HG03354 (cell line): ENCODE measurements at regions not wholly inside any gene's neighbourhood (a gene's known extent, or its start where the extent isn't known, plus 50 kb on each side); places are given as distances from the start of the nearest gene placed in this dataset.
A peak's percentile ranks its signal among the peaks of the same experiment; 100 is the strongest.
"Not testable (repeated sequence)": the region's sequence is repeated elsewhere in the genome, so short reads cannot be mapped to it uniquely, and the experiment has no call there.

Source experiments
- ATAC-seq: cut with Tn5 transposase; IDR thresholded peaks from one replicate; pipeline ENCODE4 v1.9.1; 2021; ENCODE audit warnings: mild to moderate bottlenecking; ENCODE audit not compliant: unreplicated experiment, poor library complexity, severe bottlenecking

DNA sequence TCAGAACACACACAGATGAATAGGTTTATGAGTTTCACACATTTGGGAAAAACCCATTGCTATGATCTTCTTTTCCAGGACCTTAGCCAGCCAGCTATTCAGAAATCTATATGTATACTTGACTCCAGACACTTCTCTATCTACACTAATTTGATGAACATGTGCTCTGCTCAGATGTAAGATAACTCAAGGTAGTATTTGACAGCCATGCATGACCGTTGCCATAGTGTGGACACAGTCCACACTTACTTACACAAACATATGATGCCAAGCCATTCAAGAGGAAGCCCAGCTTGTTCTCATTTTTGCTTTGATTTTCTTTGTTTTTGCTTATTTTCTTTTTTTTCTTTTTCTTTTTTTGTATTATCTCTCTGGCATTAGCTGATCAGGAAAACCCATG lies 1328.4 kb downstream of the RPIA start:
- ATAC-seq = not testable (repeated sequence)

DNA sequence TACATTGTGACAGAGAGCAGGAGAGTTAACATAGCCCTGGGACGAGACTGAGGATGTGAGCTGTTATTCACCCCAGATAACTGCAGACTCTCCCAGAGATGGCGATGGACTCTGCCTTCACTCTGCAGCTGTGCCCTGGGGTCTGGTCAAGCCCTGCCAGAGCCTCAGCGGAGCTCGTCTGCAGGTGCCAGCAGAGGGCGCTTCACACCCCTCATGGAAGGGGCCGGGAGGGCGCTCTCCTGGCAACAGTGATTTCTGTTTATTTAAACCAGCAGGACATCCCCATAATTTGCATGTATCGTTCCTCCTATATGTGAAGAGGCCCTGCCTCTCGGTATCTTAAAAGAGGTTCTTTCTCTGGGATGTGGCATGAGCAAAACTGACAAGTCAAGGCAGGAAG lies 1329.8 kb downstream of the RPIA start:
- ATAC-seq = peak; percentile 93

DNA sequence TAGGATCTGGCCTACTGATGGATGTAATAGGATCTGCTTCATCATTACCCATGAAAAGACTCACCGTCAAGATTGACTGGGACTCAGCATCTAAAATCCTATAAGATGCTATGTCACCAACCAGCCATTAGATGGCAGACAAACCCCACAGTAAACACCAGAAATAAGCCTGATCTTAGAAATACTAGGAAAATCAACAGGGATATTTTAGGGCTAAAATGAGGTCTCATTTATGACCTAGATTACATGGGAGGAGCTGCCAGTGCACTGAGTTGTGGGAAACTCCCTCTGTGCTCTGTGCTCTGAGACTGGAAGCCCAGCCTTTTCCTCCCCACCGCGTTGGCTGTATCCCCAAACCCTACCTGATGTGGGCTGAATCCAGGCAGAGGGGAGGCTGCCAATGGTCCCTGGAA lies 1335.8 kb downstream of the RPIA start:
- peak; percentile 80 for ATAC-seq

DNA sequence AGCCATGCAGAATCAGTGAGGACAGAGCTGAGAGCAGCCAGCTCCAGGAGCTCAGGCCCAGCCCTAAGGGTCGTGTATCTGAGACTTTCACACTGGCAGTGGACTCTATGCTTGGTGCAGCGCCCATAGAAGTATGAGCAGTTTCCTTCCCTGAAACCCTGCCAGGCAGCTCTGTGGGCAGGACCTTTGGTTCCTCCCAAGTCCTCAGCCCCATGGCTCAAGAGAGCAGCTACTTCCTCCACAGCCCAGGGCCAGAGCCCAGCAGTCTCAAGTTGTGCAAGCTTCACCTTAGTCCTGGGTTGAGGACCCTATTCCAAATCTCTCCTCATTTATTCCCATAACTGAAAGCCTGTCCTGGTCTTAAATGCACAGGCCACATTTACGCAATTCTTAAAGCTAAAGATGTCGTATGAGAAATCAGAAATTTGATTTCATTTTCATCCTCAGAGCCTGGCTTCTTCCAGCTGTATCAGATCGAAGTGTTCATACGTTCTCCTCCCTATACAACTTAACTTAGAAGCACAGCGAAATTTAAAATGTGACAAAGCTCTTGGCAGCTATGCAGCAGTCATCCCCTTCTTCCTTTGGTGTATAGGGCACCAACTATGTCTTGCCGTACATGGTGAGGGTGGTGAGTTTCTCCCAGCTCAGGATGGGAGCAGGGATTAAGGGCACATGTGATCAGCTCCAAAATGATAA lies 1337.1 kb downstream of the RPIA start:
- ATAC-seq = not testable (repeated sequence)

DNA sequence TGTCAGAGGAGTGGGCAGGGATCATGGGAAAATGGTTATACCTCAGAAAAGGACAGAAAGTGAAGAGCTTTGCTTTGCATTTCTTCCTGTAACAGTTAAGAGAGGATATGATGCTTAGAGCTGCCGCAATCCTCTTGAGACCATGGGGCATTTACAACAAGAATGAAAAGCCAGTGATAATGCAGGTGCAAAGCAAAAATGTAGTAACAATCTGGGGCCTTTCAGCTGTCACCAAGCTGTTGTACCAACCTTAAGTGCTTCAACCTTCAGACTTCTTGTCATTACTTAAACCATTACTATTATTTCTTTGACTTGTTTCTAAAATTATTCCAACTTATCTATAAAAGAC lies 1337.6 kb downstream of the RPIA start:
- ATAC-seq = not testable (repeated sequence)

DNA sequence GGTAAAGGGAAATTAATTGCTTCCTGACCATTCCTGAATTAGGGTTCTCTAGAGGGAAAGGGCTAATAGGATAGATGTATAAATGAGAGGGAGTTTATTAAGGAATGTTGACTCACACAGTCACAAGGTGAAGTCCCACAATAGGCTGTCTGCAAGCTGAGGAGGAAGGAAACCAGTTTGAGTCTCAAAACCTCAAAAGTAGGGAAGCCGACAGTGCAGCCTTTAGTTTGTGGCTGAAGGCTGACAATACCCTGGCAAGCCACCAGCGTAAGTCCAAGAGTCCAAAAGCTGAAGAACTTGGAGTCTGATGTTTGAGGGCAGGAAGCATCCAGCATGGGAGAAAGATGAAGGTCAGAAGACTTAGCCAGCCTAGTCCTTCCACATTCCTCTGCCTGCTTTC lies 1340.8 kb downstream of the RPIA start:
- ATAC-seq = not testable (repeated sequence)

DNA sequence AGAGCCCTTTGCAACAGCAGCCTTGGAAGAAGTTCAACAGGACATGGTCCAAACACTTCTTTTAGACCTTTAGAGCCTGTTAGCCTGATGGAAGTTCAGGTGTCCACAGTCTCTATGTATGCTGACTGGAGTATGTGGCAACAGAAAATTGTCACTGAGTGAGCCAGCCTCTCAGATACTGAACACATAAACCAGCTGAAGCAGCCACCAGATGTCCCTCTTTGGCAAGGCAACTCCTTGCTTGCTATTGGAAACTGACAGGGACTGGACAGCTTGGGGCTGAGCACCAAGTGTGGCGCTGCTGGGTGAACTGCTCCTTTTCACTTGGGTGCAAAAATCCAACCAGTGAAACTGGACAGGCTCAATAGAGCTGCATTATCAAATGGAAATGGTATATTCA lies 1344.9 kb downstream of the RPIA start:
- ATAC-seq = not testable (repeated sequence)

DNA sequence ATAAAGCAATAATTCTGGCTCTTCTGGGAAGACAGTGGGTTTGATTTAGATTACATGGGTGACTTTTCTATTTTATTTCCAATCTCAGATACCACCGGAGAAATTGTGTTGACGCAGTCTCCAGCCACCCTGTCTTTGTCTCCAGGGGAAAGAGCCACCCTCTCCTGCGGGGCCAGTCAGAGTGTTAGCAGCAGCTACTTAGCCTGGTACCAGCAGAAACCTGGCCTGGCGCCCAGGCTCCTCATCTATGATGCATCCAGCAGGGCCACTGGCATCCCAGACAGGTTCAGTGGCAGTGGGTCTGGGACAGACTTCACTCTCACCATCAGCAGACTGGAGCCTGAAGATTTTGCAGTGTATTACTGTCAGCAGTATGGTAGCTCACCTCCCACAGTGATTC lies 1347.6 kb downstream of the RPIA start:
- ATAC-seq = not testable (repeated sequence)

DNA sequence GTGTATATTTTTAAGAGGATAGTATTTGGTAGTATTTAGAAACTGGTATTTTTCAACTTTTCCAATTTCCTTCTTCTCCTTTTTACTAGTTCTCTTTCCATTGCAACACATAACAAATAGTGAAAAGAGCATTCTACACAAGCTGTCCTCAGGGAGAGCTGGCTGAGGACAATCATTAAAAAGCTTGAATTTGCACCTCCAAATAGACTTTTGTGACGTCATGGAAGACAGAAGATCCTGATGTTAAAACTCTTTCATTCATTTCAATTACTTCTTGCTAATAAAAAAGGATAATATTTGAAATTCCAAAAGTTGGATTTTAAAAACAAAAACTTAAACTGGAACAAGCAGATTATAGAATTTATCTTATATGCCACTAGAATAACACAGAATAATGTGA lies 1356.3 kb downstream of the RPIA start:
- not testable (repeated sequence) for ATAC-seq

DNA sequence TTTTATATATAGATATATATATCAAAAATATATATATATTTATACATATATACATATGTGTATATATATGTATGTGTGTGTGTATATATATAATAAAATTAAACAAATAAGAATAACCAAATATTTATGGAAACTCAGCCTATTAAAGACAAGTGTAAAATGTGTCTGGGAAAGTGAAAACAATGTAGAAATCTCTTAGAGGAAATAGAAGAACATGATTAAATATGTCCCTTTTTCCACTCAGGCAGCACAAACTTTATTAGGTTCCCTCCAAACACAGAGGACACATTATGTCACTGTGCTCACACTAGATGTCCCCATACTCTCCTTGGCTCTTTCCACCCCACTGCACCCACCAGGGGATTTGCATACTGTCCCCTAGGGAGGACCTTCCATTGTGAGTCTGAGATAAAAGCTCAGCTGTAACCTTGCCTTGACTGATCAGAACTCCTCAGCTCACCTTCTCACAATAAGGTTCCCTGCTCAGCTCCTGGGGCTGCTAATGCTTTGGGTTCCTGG lies 1360.7 kb downstream of the RPIA start:
- ATAC-seq = not testable (repeated sequence)

DNA sequence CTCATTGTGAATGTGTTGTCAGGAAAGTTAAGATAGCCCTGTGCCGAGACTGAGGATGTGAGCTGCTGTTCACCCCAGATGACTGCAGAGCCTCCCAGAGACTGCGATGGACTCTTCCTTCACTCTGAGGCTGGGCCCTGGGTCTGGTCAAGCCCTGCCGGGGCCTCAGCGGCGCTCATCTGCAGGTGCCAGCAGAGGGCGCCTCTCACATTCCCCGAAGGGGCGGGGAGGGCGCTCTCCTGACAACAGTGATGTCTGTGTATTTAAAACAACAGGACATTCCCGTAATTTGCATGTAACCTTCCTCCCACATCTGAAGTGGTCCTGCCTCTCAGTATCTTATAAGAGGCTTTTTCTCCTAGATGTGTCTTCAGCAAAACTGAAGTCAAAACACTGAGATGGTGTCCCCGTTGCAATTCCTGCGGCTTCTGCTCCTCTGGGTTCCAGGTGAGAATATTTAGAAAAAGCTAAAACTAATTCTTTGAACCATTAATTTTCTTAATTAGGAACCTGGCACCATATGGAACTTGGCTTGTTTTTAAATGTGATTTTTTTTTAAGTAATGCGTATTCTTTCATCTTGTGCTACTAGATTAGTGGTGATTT lies 1377.9 kb downstream of the RPIA start:
- ATAC-seq = peak; percentile 69

DNA sequence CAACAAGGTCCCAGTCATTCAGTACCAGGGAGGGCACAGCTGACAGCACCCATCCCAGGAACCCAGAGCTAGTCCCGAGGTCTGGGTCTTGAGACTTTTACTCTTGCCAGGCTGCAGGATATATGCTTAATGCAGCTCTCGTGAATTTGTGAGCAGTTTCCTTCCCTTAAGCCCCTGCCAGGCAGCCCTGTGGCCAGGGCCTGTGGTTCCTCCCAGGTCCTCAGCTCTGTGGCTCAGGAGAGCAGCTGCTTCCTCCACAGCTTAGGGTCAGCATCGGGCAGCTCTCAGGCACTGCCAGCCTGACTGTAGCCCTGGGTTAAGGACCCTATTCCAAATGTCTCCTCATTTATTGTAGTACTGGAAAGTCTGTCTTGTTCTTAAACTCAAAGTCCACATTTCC lies 1384.8 kb downstream of the RPIA start:
- no peak for ATAC-seq

DNA sequence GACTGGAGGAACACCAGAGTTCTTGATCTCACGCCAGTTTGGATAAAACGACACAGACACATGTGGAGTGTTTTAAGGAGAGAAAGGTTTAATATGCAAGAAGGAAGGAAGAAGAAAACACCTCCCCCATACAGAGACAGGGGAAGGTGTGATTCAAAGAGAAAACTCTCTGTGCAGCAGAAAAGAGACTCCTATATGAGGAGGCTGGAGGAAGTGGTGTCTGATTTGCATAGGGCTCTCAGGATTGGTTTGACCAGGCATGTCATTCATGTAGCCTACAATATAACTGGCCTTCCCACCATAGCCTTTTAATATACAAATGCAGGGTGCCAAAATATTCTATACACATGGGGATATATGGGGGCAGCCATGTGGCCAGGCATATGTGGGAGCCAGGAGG lies 1386.5 kb downstream of the RPIA start:
- ATAC-seq = no peak

DNA sequence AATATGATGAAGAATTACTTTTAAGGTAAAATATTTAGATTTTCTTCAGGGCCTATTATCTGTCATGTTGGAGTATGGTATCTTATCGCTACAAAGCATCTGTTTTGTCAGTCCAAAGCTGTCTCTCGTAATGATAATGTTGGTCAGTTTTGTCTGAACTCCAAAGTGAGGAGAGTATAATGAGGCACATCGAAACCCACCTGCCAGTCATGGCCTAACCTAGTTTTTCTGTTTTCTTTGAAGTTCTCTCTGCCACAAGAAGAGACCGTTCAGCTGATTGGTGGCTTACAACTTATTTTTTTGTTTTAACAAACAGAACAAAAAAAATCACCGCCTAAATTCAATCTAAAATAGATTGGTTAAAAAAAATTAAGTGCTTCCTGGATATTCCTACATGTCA lies 1387.9 kb downstream of the RPIA start:
- ATAC-seq = no peak

DNA sequence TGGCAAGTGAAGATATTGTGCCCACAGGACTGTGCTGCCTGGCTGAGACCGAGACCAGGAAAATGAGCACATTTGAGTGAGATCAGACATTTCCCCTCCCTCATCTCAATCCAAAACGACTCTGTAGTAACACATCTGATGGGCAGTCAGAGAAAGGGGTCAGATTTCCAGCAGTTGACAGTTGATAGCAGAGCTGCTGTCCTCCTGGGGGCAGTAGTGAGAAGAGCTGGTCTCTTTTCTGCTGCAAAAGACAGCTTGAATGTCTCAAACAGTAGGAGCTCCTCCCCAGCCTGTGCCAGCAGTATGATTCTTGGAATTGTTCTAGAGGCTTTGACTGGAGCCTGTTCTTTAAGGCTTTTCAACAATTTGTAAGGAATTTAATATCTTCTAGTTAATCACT lies 1396.3 kb downstream of the RPIA start:
- not testable (repeated sequence) for ATAC-seq

DNA sequence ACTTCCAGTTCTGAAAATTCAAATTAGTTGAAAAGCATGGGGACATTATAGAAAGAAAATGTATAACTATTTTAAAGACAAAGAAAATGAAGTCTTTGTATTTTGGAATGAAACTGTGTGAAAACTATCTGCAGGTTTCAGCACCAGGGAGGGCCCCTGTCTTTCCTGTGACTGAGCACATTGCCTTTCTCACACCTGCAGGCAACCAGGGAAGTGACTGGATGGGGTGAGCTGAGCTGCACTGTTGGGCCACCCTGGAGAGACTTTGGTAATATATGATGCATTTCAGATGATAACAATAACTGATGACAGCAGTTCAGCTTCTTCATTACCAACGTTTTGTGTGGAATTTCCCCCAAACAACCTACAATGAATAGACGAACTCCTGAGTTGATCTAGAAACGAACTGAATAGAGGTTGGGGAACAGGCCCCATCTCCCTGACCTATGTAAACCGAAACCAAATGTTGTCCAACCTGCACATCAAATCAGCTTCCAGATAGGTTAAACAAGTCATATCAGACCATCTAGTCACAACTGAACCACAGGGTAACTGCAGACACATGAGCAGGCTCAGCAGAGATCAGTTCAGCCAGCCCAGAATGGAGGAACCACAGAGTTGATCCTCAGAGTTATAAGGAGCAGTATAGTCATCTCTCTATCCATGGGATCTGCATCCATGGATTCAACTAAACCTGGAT lies 1402.2 kb downstream of the RPIA start:
- not testable (repeated sequence) for ATAC-seq

DNA sequence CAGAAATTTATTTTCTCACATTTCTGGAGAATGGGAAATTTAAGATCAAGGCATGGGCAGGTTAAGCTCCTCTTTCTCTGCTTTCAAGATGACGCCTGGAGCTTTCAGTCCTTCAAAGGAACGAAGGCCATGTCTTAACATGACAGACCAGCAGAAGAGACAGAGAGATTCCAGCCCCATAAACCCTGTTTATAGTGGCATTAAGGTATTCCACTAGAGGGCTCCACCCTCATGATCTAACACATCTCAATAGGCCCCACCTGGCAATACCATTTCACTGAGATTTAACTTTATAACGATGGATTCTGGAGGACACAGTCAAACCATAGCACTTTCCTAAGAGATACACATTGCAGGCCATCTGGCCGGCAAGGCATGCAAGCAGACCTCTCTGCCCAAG lies 1406.1 kb downstream of the RPIA start:
- ATAC-seq = not testable (repeated sequence)

DNA sequence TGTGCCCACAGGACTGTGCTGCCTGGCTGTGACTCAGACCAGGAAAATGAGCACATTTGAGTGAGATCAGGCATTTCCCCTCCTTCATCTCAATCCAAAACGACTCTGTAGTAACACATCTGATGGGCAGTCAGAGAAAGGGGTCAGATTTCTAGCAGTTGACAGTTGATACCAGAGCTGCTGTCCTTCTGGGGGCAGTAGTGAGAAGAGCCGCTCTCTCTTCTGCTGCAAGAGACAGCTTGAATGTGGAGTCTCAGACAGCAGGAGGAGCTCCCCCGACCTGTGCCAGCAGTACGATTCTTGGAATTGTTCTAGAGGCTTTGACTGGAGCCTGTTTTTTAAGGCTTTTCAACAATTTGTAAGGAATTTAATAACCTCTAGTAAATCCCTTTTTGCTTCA lies 1413.7 kb downstream of the RPIA start:
- ATAC-seq = not testable (repeated sequence)

DNA sequence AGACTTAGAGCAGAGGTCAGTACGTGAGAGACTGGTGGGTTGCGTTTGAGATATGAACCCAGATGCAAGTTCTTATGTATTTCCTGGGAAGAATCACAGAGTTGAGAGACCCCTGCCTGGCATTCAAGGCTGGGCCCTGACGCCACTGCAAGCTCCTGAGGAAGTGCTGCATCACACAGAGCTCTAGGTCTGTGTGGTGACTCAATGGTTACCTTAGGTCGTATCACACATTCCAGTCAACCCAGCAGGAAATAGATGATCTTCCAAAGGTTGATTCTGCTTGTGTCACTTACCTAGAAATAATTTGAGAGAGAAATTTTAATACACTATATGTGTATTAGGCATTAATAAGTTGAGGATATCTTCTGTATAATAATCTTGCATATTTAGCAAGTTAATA lies 1431.9 kb downstream of the RPIA start:
- ATAC-seq = not testable (repeated sequence)

DNA sequence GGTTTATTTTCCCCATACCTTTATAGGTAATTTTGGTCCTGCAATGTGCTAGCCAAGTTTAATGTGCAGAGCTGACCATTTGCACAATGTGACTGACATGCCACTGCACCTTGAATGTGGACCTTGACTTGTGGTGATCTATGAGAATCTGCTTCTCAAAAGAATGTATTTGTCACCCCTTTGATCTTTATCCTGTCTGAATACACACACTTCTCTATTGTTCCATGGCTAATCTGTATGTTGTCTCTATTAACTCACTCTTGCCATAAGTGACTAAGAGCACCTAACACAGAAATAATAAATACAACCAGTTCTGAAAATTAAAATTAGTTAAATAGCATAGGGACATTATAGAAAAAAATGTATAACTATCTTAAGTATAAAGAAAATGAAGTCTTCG lies 1447.6 kb downstream of the RPIA start:
- ATAC-seq = not testable (repeated sequence)

DNA sequence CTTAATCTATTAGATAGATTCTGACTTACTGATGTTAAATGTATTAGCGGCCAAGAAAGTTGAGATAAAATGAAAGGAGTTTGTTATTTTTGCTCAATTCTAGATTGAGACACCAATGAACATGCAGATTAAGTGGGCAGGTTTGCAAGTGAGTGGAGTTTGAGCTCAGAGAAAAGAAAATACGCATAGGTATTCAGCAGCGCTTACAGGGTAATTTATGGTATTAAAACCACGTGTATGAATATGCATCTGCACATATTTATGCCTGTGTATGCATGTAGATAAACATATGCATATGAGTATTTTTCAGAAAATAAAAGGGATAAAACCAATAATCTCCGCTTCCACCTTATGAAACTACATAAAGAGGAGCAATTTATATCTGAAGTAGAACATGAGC lies 1450.1 kb downstream of the RPIA start:
- ATAC-seq = not testable (repeated sequence)
